ENCODE measurements at regions not wholly inside any gene's neighbourhood (a gene's known extent, or its start where the extent isn't known, plus 50 kb on each side); places are given as distances from the start of the nearest gene placed in this dataset.

- TF ChIP-seq POLR2A (IDR thresholded peaks at IDR 0.05; ENCODE audit: extremely low read depth, insufficient read length), result no peak
- no peak for TF ChIP-seq CTCF (IDR thresholded peaks at IDR 0.05; ENCODE audit: low read depth, low read length)
These were observed 153.0 kb upstream of the DIO2 start for GRCh38 chr14:80364274-80364673.
